ENCODE measurements at regions not wholly inside any gene's neighbourhood (a gene's known extent, or its start where the extent isn't known, plus 50 kb on each side); places are given as distances from the start of the nearest gene placed in this dataset.
A peak's percentile ranks its signal among the peaks of the same experiment; 100 is the strongest.

GRCh38 chr3:141669434-141669833 lies 68.7 kb upstream of the RNF7 start:
- no peaks in the 10 kb centered on the region for H3K4me1 Mint-ChIP-seq (ENCODE audit: low read depth)
- H3K27me3 Mint-ChIP-seq (ENCODE audit: low read depth), result peaks cover 30% of the 10 kb centered on the region
- H3K9me3 Mint-ChIP-seq, result peaks cover 10 to 14% of the 10 kb centered on the region in 2 donors
- H3K4me3 Mint-ChIP-seq, result no peak overlapping the region
- peaks cover 7 to 11% of the 10 kb centered on the region in 2 donors for H3K36me3 Mint-ChIP-seq (ENCODE audit: insufficient read depth in 2 of 2)
- ATAC-seq (replicated peaks in 1 of 2) (no peak), DNase-seq (no peak)
- H3K27ac Mint-ChIP-seq, result no peak overlapping the region

DNA sequence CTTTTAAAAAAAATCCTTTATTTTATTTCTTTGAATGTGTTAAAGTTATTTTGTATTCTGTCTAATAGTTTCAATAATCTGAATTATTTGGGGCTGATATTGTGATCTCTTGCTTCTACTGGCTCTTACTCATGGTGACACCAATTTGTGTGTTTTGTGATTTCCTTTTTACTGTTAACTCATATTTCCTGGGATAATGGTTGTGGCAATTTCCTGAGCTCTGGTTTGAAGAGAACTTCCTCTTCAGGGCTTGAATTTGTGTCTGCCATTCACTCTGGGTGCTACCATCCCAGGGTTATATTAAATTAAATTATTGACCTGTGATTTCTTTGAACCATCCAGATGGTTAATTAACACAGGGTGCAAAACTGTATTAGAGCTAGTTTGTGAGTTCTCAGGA lies 60.4 kb upstream of the RNF7 start:
- ATAC-seq (replicated peaks in 1 of 2) (no peak), DNase-seq (no peak)
- Mint-ChIP-seq H3K27me3 (ENCODE audit: low read depth) (peaks cover 6% of the 10 kb centered on the region), H3K27ac (no peak overlapping the region), H3K4me3 (no peak overlapping the region), H3K9me3 (peaks cover 3 to 4% of the 10 kb centered on the region in 2 donors), H3K4me1 (ENCODE audit: low read depth) (peaks cover 5% of the 10 kb centered on the region), H3K36me3 (ENCODE audit: insufficient read depth in 2 of 2) (peaks cover 0 to 2% of the 10 kb centered on the region in 2 donors)

GRCh38 chr3:141680620-141681389 lies 57.3 kb upstream of the RNF7 start:
- Mint-ChIP-seq H3K4me3 (no peak overlapping the region), H3K9me3 (peaks cover 0 to 1% of the 10 kb centered on the region in 2 donors), H3K27me3 (ENCODE audit: low read depth) (no peaks in the 10 kb centered on the region), H3K36me3 (ENCODE audit: insufficient read depth in 2 of 2) (no peaks in the 10 kb centered on the region), H3K4me1 (ENCODE audit: low read depth) (peaks cover 5% of the 10 kb centered on the region), H3K27ac (no peak overlapping the region)
- no peak for DNase-seq
- ATAC-seq (replicated peaks in 1 of 2), result no peak

- H3K4me1 Mint-ChIP-seq (ENCODE audit: low read depth), result peaks cover 11% of the 10 kb centered on the region
- H3K27ac Mint-ChIP-seq, result no peak overlapping the region
- H3K4me3 Mint-ChIP-seq, result no peak overlapping the region
- no peaks in the 10 kb centered on the region for H3K9me3 Mint-ChIP-seq
- no peaks in the 10 kb centered on the region for H3K36me3 Mint-ChIP-seq (ENCODE audit: insufficient read depth in 2 of 2)
- H3K27me3 Mint-ChIP-seq (ENCODE audit: low read depth), result no peaks in the 10 kb centered on the region
- DNase-seq, result no peak
- ATAC-seq (replicated peaks in 1 of 2), result no peak
Measured at GRCh38 chr3:141681390-141681780, 56.7 kb upstream of the RNF7 start.

DNA sequence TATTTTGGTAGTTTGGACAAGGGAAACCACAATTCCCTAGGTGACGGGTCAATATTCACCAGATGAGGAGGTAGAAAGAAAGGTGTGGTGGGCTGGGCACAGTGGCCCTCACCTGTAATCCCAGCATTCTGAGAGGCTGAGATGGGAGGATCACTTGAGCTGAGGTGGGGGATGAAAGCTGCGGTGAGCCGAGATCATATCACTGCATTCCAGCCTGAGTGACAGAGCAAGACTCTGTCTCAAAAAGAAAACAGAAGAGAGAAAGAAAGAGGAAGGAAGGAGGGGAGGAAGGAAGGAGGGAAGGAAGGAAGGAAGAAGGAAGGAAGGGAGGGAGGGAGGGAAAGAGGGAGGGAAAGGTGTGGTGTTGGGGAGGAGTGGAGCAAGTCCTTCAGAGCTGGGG lies 56.1 kb upstream of the RNF7 start:
- H3K36me3 Mint-ChIP-seq (ENCODE audit: insufficient read depth in 2 of 2), result no peaks in the 10 kb centered on the region
- peak overlapping the region; percentile 49 for H3K27ac Mint-ChIP-seq
- H3K4me3 Mint-ChIP-seq, result no peak overlapping the region
- no peak for DNase-seq
- H3K9me3 Mint-ChIP-seq, result no peaks in the 10 kb centered on the region
- ATAC-seq (replicated peaks in 1 of 2), result no peak
- H3K27me3 Mint-ChIP-seq (ENCODE audit: low read depth), result no peaks in the 10 kb centered on the region
- H3K4me1 Mint-ChIP-seq (ENCODE audit: low read depth), result peaks cover 17% of the 10 kb centered on the region

- Mint-ChIP-seq H3K4me1 (ENCODE audit: low read depth) (peaks cover 17% of the 10 kb centered on the region), H3K36me3 (ENCODE audit: insufficient read depth in 2 of 2) (no peaks in the 10 kb centered on the region), H3K27me3 (ENCODE audit: low read depth) (no peaks in the 10 kb centered on the region), H3K4me3 (no peak overlapping the region), H3K27ac (no peak overlapping the region), H3K9me3 (no peaks in the 10 kb centered on the region)
- ATAC-seq (replicated peaks in 1 of 2), result no peak
- no peak for DNase-seq
Measured at GRCh38 chr3:141682921-141683320, 55.2 kb upstream of the RNF7 start.

DNA sequence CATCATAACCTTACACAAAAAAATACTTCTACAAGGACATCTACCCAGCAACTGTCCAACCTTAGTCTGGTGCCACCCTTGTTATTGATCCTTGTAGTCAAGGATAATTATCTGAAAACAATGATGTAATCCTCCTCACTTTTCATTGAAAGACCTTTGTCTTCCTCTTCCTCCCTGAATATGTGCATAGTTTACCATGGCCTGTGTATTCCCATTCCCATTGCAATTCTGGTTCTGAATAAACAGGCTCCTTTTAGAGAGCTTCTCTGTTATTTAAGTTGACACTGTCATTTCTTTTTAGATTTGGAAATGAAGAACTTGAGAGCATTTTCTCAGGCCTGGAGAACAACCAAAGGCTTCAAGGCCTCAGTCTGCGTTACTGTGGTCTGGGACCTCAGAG lies 53.3 kb upstream of the RNF7 start:
- ATAC-seq (replicated peaks in 1 of 2) (no peak), DNase-seq (no peak)
- H3K9me3 Mint-ChIP-seq, result no peaks in the 10 kb centered on the region
- no peaks in the 10 kb centered on the region for H3K36me3 Mint-ChIP-seq (ENCODE audit: insufficient read depth in 2 of 2)
- H3K4me1 Mint-ChIP-seq (ENCODE audit: low read depth), result peaks cover 17% of the 10 kb centered on the region
- no peak overlapping the region for H3K27ac Mint-ChIP-seq
- H3K27me3 Mint-ChIP-seq (ENCODE audit: low read depth), result no peaks in the 10 kb centered on the region
- H3K4me3 Mint-ChIP-seq, result no peak overlapping the region

DNA sequence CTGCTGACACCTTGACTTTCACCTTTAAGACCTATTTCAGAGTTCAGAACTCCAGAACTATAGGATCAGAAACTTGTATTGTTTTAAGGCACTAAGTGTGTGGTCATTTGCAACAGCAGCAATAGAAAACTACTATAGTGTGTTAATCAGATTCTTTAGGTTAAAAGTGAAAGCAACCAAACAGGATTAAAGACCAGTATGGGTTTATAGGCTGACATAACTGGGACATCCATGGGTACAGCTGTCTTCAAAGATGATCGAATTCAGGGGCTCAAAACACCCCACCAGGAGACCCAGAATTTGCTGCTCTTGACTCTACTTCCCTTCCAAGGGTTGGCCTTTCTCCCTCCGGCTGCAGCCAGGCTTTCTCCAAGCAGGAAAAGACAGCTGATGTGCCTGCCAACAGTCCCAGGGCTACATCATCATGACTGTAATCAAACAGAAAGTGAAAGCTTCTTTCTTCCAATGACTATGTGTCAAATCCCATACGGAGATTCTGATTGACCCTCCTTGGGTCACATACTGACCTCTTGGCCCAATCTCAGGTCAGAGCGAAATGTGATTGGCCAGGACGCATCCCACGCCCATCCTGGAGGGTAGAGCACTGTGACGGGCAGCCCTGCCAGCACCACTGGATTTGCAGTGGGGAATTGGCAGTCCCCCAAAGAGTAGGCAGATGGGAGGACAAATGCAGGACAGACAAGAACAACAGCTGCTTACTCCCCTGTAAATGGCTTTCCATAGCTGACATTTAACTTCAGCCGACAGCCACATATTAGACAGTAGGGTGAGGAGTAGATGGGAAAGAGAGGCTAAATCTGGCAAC lies 51.4 kb upstream of the RNF7 start:
- H3K27me3 Mint-ChIP-seq (ENCODE audit: low read depth), result no peaks in the 10 kb centered on the region
- DNase-seq (no peak), ATAC-seq (replicated peaks in 1 of 2) (peak; percentile 27 to 78)
- no peaks in the 10 kb centered on the region for H3K36me3 Mint-ChIP-seq (ENCODE audit: insufficient read depth in 2 of 2)
- H3K4me3 Mint-ChIP-seq, result peak overlapping the region; percentile 70
- H3K9me3 Mint-ChIP-seq, result no peaks in the 10 kb centered on the region
- H3K27ac Mint-ChIP-seq, result peak overlapping the region; percentile 21
- H3K4me1 Mint-ChIP-seq (ENCODE audit: low read depth), result peaks cover 16% of the 10 kb centered on the region
